T-helper 1 cell treated with Interleukin-12 subunit alpha and Interleukin-12 subunit beta and Interleukin-4 antibody, amounts not matched to agents 30 ng/mL and 1 ng/mL, for 36 hours (primary cell): ENCODE measurements at regions not wholly inside any gene's neighbourhood (a gene's known extent, or its start where the extent isn't known, plus 50 kb on each side); places are given as distances from the start of the nearest gene placed in this dataset.
"Not testable (repeated sequence)": the region's sequence is repeated elsewhere in the genome, so short reads cannot be mapped to it uniquely, and the experiment has no call there.

ENCODE experiments used
- intact Hi-C: fragments of 100-400 bp; cut with micrococcal nuclease; formaldehyde crosslinking; loops from one replicate; pipeline ENCODE4 v1.15.1; 2024

- intact Hi-C loops, result no loop called here
These were observed 53.7 kb downstream of the CAMK2N1 start for GRCh38 chr1:20432341-20432740.

- intact Hi-C loops, result loop anchor here (2.0 kb wide), 1 partner anchor 214 kb away; no protein-coding TSS in a partner anchor
These were observed 54.9 kb downstream of the CAMK2N1 start for GRCh38 chr1:20431176-20431460.

- intact Hi-C loops, result loop anchor here (2.0 kb wide), 1 partner anchor 214 kb away; no protein-coding TSS in a partner anchor
These were observed 55.4 kb downstream of the CAMK2N1 start for GRCh38 chr1:20430355-20431175.

- intact Hi-C loops, result loop anchor here (5.0 kb wide), 1 partner anchor 52 kb away; no protein-coding TSS in a partner anchor
These were observed 56.7 kb downstream of the CAMK2N1 start for GRCh38 chr1:20429296-20429695.

GRCh38 chr1:20428841-20429240 lies 57.2 kb downstream of the CAMK2N1 start:
- intact Hi-C loops, result loop anchor here (5.0 kb wide), 1 partner anchor 52 kb away; no protein-coding TSS in a partner anchor

GRCh38 chr1:20426923-20427322 lies 59.1 kb downstream of the CAMK2N1 start:
- intact Hi-C loops, result loop anchor here (5.0 kb wide), 1 partner anchor 50 kb away; no protein-coding TSS in a partner anchor

- intact Hi-C loops, result loop anchor here (5.0 kb wide), 1 partner anchor 49 kb away; no protein-coding TSS in a partner anchor
These were observed 59.6 kb downstream of the CAMK2N1 start for GRCh38 chr1:20426371-20426770.

GRCh38 chr1:20425622-20426021 lies 60.4 kb downstream of the CAMK2N1 start:
- intact Hi-C loops, result loop anchor here (5.0 kb wide), 1 partner anchor 48 kb away; no protein-coding TSS in a partner anchor

- intact Hi-C loops, result no loop called here
These were observed 62.7 kb downstream of the CAMK2N1 start for GRCh38 chr1:20423169-20423795.

- intact Hi-C loops, result no loop called here
These were observed 64.6 kb downstream of the CAMK2N1 start for GRCh38 chr1:20421441-20421840.

- intact Hi-C loops, result no loop called here
These were observed 68.4 kb downstream of the CAMK2N1 start for GRCh38 chr1:20417581-20417980.

GRCh38 chr1:20416706-20417105 lies 69.3 kb downstream of the CAMK2N1 start:
- intact Hi-C loops, result no loop called here

- intact Hi-C loops, result no loop called here
These were observed 72.3 kb downstream of the CAMK2N1 start for GRCh38 chr1:20413776-20414140.

GRCh38 chr1:20413136-20413775 lies 72.8 kb downstream of the CAMK2N1 start:
- intact Hi-C loops, result no loop called here

- intact Hi-C loops, result no loop called here
These were observed 74.6 kb downstream of the CAMK2N1 start for GRCh38 chr1:20411196-20411980.

- intact Hi-C loops, result no loop called here
These were observed 75.5 kb downstream of the CAMK2N1 start for GRCh38 chr1:20410503-20410902.

- intact Hi-C loops, result no loop called here
These were observed 76.0 kb downstream of the CAMK2N1 start for GRCh38 chr1:20409971-20410370.

GRCh38 chr1:20409012-20409411 lies 77.0 kb downstream of the CAMK2N1 start:
- intact Hi-C loops, result no loop called here

GRCh38 chr1:20408133-20408650 lies 77.8 kb downstream of the CAMK2N1 start:
- intact Hi-C loops, result not testable (repeated sequence)

GRCh38 chr1:20405893-20406604 lies 80.0 kb downstream of the CAMK2N1 start:
- intact Hi-C loops, result no loop called here
